ENCODE measurements at regions not wholly inside any gene's neighbourhood (a gene's known extent, or its start where the extent isn't known, plus 50 kb on each side); places are given as distances from the start of the nearest gene placed in this dataset.
"Not testable (repeated sequence)": the region's sequence is repeated elsewhere in the genome, so short reads cannot be mapped to it uniquely, and the experiment has no call there.

DNA sequence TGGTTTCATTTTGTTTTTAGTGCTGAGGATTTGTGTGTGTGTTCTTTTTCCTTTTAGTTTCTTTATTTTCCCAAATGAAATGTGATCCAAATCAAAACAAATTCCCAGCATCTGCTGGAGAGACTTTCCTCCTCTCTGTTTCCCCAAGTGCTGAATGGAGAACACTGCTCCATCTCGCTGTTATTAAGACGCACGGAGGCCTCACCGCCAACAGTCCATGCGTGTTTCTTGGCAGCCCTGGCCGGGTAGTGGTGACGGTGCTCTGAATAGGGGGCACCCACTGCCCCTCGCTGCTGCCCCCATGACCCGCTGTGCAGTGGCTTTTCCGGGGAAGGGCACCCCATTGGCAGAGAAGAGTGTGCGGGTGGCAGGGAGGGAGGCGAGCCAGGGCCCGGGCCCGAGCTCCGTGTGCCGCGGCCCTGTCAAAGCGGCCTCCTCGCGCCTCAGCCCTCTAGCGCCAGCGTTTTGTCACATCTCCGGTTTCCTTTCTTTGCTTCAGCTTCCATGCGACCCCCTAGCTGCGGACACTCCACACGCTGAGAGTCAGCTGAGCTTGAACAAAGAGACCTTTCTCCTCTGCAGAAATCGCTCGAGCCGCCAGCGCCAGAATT, 473.7 kb upstream of the SALL3 start:
- TF ChIP-seq CTCF (conservative IDR thresholded peaks at IDR 0.05; ENCODE audit: low read depth, low read length) (no peak), EZH2 (IDR thresholded peaks at IDR 0.05; ENCODE audit: borderline replicate concordance, low read depth, low read length, poor library complexity, severe bottlenecking) (no peak)
- H3K27ac ChIP-seq (ENCODE audit: low read depth, low read length, poor library complexity, severe bottlenecking) = no peak overlapping the region
- CTCF ChIA-PET = no interaction called here
- no TSS peak for BruUV-seq (replicated peaks)
- H3K4me3 ChIP-seq (ENCODE audit: low read depth, low read length, poor library complexity, severe bottlenecking) = no peak overlapping the region
- H3K4me1 ChIP-seq (ENCODE audit: insufficient read depth, low read length, poor library complexity, severe bottlenecking) = no peaks in the 10 kb centered on the region
- POLR2A ChIA-PET (ENCODE audit: low non-redundant PET) = no interaction called here
- no peaks in the 10 kb centered on the region for H3K27me3 ChIP-seq (replicated peaks; ENCODE audit: insufficient read depth, low read depth, low read length, poor library complexity)
- H3K36me3 ChIP-seq (ENCODE audit: insufficient read depth, low read length, poor library complexity, severe bottlenecking) = no peaks in the 10 kb centered on the region
- H3K9me3 ChIP-seq (ENCODE audit: low read depth, low read length, poor library complexity, severe bottlenecking) = peaks cover 31% of the 10 kb centered on the region
- intact Hi-C loops (cut with micrococcal nuclease; ENCODE audit: unreplicated experiment) = no loop called here
- DNase-seq (ENCODE audit: low spot score) = no peak

DNA sequence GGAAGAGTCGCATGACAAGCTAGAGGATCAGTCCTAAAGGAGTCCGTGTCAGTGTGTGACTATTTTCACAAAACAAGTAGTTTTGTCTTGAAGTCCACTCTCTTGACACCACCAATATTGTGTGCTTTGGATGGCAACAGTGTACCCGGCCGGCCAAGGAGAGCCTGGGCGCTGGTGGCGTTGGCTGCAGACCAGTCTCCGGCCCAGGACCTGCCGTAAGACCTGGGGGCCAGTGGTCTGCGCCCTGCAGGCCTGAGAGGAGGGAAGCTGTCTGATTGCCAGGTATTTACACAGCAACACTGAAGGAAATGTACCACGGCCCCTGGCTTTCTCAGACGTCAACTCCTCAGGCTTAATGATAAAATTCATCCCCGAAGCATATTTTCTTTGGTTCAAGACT, 472.4 kb upstream of the SALL3 start:
- TF ChIP-seq EZH2 (IDR thresholded peaks at IDR 0.05; ENCODE audit: borderline replicate concordance, low read depth, low read length, poor library complexity, severe bottlenecking) (no peak), CTCF (conservative IDR thresholded peaks at IDR 0.05; ENCODE audit: low read depth, low read length) (no peak)
- intact Hi-C loops (cut with micrococcal nuclease; ENCODE audit: unreplicated experiment) = no loop called here
- peaks cover 20% of the 10 kb centered on the region for H3K9me3 ChIP-seq (ENCODE audit: low read depth, low read length, poor library complexity, severe bottlenecking)
- ChIA-PET POLR2A (ENCODE audit: low non-redundant PET) (no interaction called here), CTCF (no interaction called here)
- H3K36me3 ChIP-seq (ENCODE audit: insufficient read depth, low read length, poor library complexity, severe bottlenecking) = no peaks in the 10 kb centered on the region
- no peak for DNase-seq (ENCODE audit: low spot score)
- H3K27ac ChIP-seq (ENCODE audit: low read depth, low read length, poor library complexity, severe bottlenecking) = no peak overlapping the region
- no peak overlapping the region for H3K4me3 ChIP-seq (ENCODE audit: low read depth, low read length, poor library complexity, severe bottlenecking)
- BruUV-seq (replicated peaks) = no TSS peak
- H3K27me3 ChIP-seq (replicated peaks; ENCODE audit: insufficient read depth, low read depth, low read length, poor library complexity) = no peaks in the 10 kb centered on the region
- H3K4me1 ChIP-seq (ENCODE audit: insufficient read depth, low read length, poor library complexity, severe bottlenecking) = no peaks in the 10 kb centered on the region

DNA sequence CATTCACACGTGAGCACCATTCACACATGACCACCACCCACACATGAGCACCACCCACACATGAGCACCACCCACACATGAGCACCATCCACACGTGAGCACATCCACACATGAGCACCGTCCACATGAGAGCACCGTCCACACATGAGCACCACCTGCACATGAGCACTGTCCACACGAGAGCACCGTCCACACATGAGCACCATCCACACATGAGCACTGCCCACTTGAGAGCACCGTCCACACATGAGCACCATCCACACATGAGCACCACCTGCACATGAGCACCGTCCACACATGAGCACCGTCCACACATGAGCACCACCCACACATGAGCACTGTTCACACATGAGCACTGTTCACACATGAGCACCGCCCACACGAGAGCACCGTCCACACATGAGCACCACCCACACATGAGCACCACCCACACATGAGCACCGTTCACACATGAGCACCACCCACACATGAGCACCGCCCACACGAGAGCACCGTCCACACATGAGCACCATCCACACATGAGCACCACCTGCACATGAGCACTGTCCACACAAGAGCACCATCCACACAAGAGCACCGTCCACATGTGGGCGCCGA, 471.3 kb upstream of the SALL3 start:
- H3K4me1 ChIP-seq (ENCODE audit: insufficient read depth, low read length, poor library complexity, severe bottlenecking); H3K27me3 ChIP-seq (replicated peaks; ENCODE audit: insufficient read depth, low read depth, low read length, poor library complexity); POLR2A ChIA-PET (ENCODE audit: low non-redundant PET); CTCF ChIA-PET; DNase-seq (ENCODE audit: low spot score); H3K4me3 ChIP-seq (ENCODE audit: low read depth, low read length, poor library complexity, severe bottlenecking); BruUV-seq (replicated peaks); H3K27ac ChIP-seq (ENCODE audit: low read depth, low read length, poor library complexity, severe bottlenecking); intact Hi-C loops (cut with micrococcal nuclease; ENCODE audit: unreplicated experiment); H3K36me3 ChIP-seq (ENCODE audit: insufficient read depth, low read length, poor library complexity, severe bottlenecking): not testable (repeated sequence)
- H3K9me3 ChIP-seq (ENCODE audit: low read depth, low read length, poor library complexity, severe bottlenecking) = peaks cover 16% of the 10 kb centered on the region

GRCh38 chr18:78510091-78510490, 469.5 kb upstream of the SALL3 start:
- no peak overlapping the region for H3K4me3 ChIP-seq (ENCODE audit: low read depth, low read length, poor library complexity, severe bottlenecking)
- peaks cover 8% of the 10 kb centered on the region for H3K9me3 ChIP-seq (ENCODE audit: low read depth, low read length, poor library complexity, severe bottlenecking)
- POLR2A ChIA-PET (ENCODE audit: low non-redundant PET) = no interaction called here
- TF ChIP-seq CTCF (conservative IDR thresholded peaks at IDR 0.05; ENCODE audit: low read depth, low read length) (no peak), EZH2 (IDR thresholded peaks at IDR 0.05; ENCODE audit: borderline replicate concordance, low read depth, low read length, poor library complexity, severe bottlenecking) (no peak)
- no peaks in the 10 kb centered on the region for H3K4me1 ChIP-seq (ENCODE audit: insufficient read depth, low read length, poor library complexity, severe bottlenecking)
- BruUV-seq (replicated peaks) = no TSS peak
- CTCF ChIA-PET = no interaction called here
- DNase-seq (ENCODE audit: low spot score) = no peak
- H3K36me3 ChIP-seq (ENCODE audit: insufficient read depth, low read length, poor library complexity, severe bottlenecking) = no peaks in the 10 kb centered on the region
- intact Hi-C loops (cut with micrococcal nuclease; ENCODE audit: unreplicated experiment) = no loop called here
- no peaks in the 10 kb centered on the region for H3K27me3 ChIP-seq (replicated peaks; ENCODE audit: insufficient read depth, low read depth, low read length, poor library complexity)
- no peak overlapping the region for H3K27ac ChIP-seq (ENCODE audit: low read depth, low read length, poor library complexity, severe bottlenecking)
